GM13976 (cell line): ENCODE measurements at regions not wholly inside any gene's neighbourhood (a gene's known extent, or its start where the extent isn't known, plus 50 kb on each side); places are given as distances from the start of the nearest gene placed in this dataset.

Experiments used
- DNase-seq: peaks from one replicate; pipeline ENCODE4 v3.0.0; 2012; ENCODE audit warnings: low spot score
- CTCF ChIP-seq: IDR thresholded peaks from 2 replicates; pipeline ENCODE4 v1.5.1; 2012; ENCODE audit warnings: borderline replicate concordance, mild to moderate bottlenecking; ENCODE audit not compliant: insufficient read depth; ENCODE audit errors: extremely low read depth, missing control alignments, control extremely low read depth
- in situ Hi-C: fragments of 300-500 bp; cut with MboI; formaldehyde crosslinking; loops from one replicate; pipeline ENCODE4 v1.12.0; 2022; ENCODE audit warnings: low sequenced_read_pairs, mixed read lengths, inconsistent platforms; ENCODE audit not compliant: unreplicated experiment

DNA sequence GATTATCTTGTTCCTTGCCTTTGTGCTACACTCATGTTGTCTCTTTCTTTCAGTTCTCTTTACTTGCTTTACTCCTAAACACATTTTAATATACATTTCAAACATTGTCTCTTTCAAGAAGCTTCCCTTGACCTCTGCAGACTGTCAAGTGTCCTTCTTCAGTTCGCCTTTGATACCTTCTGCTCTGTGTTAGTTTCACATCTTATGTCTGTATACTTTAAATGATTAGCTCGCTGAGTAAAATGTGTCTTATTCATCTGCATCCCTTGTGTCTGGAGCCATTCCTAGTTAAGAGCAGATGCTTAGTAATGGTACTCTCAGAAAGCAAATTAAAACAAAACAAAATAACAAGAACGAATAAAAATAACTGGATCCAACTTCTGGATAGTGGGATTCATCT lies 303.3 kb downstream of the S1PR1 start:
- TF ChIP-seq CTCF: no peak
- in situ Hi-C loops: no loop called here

DNA sequence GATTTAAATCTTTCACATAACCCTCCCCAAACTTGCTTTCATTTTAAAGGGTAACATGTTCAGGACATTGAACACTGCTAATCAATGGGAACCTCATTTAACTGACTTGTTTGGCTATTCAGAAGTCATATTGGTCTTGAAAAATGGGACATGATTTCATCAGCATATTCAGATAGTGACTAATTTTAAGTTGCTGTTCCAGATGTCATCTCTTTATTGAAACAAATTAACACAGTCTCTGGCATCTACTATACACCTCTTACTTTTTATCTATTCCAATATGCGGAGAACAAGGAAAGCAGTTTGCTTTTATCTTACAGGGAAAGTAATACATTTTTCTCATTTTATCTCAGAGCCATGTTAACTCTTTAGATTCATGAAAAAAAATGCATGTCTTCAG lies 310.1 kb downstream of the S1PR1 start:
- DNase-seq: no peak
- in situ Hi-C loops: no loop called here
- TF ChIP-seq CTCF: no peak

More for the DNA sequence above, 303.3 kb downstream of the S1PR1 start:
- no peak for DNase-seq

DNA sequence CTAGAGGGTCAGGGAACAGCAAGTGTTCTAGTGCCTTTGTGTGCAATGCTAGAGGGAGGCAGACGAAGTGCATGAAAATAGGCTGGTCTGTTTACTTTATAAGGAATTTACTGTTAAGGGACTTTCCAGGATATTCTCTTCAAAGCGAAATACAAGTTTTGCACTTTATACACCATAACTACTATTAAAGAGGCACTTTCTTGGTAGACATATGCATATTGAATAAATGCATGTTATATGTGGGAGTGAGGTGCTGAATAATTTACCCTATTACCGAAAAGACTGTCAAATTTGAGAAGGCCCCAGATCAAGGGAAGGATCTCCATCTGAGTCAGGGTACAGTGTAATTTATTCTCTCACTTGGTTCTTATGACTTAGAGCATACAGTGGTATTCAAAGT lies 310.5 kb downstream of the S1PR1 start:
- DNase-seq: no peak
- in situ Hi-C loops: no loop called here
- TF ChIP-seq CTCF: no peak

- in situ Hi-C loops: no loop called here
- TF ChIP-seq CTCF: no peak
- no peak for DNase-seq
Observed at GRCh38 chr1:101548376-101548775, 311.6 kb downstream of the S1PR1 start.

- DNase-seq: no peak
- in situ Hi-C loops: no loop called here
- TF ChIP-seq CTCF: no peak
Observed at GRCh38 chr1:101550581-101550980, 313.8 kb downstream of the S1PR1 start.

GRCh38 chr1:101566883-101567538 lies 330.2 kb downstream of the S1PR1 start:
- no peak for TF ChIP-seq CTCF
- in situ Hi-C loops: no loop called here
- DNase-seq: no peak
